Urothelium cell line (cell line): ENCODE measurements at regions not wholly inside any gene's neighbourhood (a gene's known extent, or its start where the extent isn't known, plus 50 kb on each side); places are given as distances from the start of the nearest gene placed in this dataset.

Source experiments
- DNase-seq: peaks from one replicate; pipeline ENCODE4 v3.0.0; 2011; ENCODE audit warnings: low spot score, mixed read lengths
- FAIRE-seq: peaks from 2 replicates; lab custom pipeline; 2011; peaks lifted over from hg19 to GRCh38; lab: Jason Lieb, UNC

- FAIRE-seq (no peak), DNase-seq (no peak)
Measured at GRCh38 chr1:38444770-38445442, 398.3 kb upstream of the POU3F1 start.

- DNase-seq, result peak; percentile 48
- peak; percentile 94 for FAIRE-seq
Measured at GRCh38 chr1:38444311-38444710, 397.7 kb upstream of the POU3F1 start.

GRCh38 chr1:38440402-38440801 lies 393.8 kb upstream of the POU3F1 start:
- FAIRE-seq, result no peak
- DNase-seq, result no peak

- no peak for DNase-seq
Measured at GRCh38 chr1:38436749-38437148, 390.2 kb upstream of the POU3F1 start.

DNA sequence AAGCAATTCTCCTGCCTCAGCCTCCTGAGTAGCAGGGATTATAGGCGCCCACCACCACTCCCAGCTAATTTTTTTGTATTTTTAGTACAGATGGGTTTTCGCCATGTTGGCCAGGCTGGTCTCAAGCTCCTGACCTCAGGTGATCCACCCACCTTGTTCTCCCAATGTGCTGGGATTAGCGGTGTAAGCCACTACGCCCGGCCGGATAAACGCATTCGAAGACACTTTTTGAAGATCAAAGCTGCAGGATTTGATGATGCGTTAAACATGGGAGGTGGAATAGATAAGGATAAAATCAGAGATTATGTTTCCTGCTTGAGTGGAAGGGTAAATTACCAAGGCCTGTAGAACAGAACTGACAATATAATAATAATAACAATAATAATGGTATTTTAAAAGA lies 389.4 kb upstream of the POU3F1 start:
- no peak for FAIRE-seq
- no peak for DNase-seq

More at GRCh38 chr1:38436749-38437148, 390.2 kb upstream of the POU3F1 start:
- no peak for FAIRE-seq

DNA sequence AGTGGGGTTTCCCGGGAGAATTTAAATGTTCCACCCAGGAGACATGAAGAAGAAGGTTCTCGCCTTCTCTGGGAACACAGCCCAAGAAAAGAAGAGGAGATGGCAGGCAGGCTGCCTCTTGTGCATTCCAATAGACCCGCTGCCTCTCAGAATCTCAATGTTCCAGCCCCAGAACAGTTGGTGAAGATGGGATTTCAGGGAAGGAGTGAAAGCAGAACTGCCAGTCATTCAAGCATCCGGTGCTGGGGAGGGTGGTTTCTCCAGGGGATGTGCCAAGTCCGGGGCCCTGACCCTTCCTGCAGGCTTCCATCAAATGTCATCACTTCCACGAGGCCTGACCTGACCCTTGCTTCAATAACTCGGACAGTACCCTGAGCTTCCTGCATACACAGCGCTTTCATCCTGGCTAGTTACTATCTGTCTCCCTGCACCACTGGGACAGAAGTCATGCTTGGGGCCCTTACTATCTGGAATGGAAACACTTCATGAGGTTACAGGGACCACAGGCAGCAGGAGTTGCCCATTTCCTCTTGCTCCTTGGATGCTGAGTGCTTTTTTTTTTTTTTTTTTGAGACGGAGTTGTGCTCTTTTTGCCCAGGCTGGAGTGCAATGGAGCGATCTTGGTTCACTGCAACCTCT lies 386.6 kb upstream of the POU3F1 start:
- FAIRE-seq (no peak), DNase-seq (no peak)

DNA sequence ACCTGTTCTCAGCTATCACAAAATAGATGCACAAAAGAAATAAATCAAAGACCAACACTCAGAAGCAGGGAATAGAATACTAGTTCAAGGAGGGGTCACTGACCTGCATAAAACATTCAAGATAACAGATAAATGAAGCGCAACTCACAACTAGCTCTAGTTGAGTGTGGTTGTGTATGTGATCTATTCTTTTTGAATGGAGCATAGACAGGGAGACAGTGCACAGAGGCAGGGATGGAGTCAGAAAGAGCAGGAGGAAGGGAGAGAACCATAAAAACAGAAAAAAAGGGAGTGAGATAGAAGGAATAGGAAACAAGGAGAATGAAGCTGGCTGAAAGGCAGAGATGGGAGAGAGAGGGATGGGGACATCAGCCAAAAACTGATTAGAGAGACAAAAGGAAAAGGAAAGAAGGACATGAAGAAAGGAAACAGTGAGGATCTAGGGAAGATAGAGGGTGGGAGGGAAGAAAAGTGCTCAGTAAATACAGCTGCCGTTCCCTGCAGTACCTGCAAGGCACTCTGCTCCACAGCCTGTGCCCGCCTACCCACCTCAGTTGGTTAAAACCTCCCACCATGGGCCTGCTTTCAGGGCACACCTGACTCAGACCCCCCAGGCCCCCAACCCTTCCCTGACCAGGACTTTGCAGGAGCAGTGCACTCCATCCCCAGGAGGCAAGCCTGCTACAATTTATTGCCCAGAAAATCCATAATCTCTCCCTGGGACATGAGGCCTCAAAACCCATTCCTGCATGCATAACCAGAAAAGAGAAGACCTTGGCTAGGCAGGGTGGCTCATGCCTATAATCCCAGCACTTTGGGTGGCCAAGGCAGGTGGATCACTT lies 385.2 kb upstream of the POU3F1 start:
- FAIRE-seq (no peak), DNase-seq (no peak)

DNA sequence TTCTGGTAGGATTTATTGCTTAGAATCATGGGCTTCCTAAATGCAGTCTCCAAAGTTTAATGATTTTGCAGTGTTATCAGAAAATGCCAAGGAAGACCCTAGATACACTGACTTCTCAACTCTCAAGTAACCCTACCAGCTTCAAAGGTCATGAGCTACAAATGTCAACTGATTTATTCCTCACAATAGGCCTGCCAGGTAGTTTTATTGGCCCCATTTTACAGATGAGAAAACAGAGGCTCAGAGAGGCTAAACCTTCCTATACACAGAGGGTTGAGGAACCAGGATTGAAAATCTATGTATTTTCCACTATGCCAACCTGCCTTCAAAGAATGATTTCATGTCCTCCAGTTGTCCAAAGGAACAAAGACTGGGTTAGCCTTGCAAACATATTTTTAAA lies 384.4 kb upstream of the POU3F1 start:
- DNase-seq, result no peak
- FAIRE-seq, result no peak

DNA sequence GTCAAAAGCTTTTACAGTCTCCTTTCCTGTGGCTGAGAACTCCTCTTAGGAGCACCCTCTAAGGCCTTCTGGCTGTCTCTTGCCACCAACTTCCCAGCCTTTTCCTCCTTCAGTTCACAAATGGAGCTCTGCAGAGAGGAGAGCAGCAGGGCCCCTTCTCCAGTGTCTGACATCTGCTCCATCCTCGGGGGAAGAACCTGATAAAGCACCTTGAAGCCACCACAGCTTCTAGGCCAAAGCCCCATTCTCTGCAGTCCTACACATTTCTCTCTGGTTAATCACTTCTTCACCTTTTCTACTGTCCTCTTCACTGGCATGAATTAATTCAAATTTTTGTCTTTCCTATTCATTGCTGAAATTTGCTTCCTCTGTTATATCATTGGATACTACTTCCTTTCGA lies 378.1 kb upstream of the POU3F1 start:
- no peak for FAIRE-seq

DNA sequence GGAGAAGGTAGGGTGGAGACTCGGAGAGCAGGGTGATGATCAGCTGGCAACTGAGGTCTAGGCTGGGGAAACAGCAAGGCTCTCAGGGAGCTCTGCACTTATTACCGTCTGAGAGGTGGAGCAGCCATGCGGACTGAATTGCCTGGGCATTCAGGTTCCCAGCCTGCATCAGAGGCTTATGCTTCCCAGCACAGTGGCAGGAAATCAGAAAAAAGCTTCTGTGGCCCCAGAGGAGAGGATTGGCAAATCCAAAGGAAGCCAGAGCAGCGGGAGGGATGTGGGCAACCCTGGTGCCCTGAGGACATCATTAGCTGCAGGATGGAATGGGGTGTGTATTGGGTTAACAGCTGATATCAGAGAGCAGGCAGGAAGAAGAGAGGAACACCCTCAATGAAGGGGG lies 374.1 kb upstream of the POU3F1 start:
- DNase-seq, result no peak
- FAIRE-seq, result no peak

More for the DNA sequence above, 378.1 kb upstream of the POU3F1 start:
- no peak for DNase-seq

DNA sequence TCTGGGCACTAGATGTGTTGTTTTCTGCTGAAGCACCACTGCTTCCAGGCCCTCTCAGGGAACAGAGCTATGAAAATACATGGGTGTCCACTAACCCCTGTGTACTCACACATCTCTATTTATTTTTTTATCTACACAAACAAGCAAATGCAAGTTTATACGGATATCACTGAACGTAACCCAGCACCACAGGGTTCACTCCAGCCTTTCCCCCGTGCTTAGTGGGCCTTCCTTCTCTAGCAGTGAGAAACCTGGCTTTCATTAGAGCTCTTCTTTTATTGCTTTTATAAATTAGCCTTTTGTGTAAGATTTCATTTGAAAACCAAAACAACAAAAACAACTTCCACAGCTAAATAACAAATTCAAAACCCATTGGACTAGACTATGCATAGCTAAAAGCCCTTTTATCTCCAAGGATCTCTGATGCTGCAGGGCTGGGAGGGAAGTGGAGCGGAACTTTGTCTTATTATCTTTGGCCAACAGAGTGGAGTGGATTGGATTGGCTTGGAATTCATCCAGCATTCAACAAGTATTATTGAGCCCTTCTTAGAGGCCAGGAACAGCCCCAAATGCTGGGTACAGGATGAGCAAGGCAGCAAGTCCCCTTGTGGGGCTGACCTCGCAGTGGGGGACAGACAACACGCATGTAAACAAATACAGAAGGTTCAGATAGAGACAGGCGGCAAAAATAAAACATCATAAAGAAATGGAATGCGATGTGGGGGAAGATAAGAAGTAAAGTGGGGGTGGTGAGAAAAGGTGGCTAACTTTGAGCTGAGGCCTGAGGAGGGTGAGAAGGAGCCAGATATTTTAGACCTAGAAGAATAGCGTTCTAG lies 371.8 kb upstream of the POU3F1 start:
- FAIRE-seq (no peak), DNase-seq (no peak)

DNA sequence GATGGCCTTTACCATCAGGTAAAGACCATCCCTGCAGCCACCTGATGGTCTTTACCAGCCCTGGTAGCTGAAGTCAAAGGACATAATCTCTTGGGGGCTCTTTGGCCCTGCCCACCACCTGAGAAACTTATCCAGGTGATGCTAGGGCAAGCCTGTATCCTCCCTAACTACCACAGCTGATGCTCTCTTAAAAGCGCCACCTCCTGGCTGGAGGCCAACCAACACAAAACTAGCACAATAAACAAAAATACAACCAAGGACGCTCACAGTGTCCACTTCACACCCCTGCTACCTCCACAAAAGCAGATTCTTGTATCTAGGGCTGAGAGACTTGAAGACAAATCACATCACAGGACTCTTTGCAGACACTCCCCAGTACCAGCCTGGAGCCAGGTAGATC lies 357.1 kb upstream of the POU3F1 start:
- DNase-seq, result no peak
- FAIRE-seq, result no peak

- FAIRE-seq (no peak), DNase-seq (no peak)
Measured at GRCh38 chr1:38402230-38402815, 355.7 kb upstream of the POU3F1 start.

- FAIRE-seq (no peak), DNase-seq (no peak)
Measured at GRCh38 chr1:38396606-38397005, 350.0 kb upstream of the POU3F1 start.

- DNase-seq, result no peak
- FAIRE-seq, result no peak
Measured at GRCh38 chr1:38394303-38394702, 347.7 kb upstream of the POU3F1 start.

- DNase-seq, result no peak
- FAIRE-seq, result no peak
Measured at GRCh38 chr1:38392861-38393260, 346.3 kb upstream of the POU3F1 start.

- FAIRE-seq (no peak), DNase-seq (no peak)
Measured at GRCh38 chr1:38381256-38381655, 334.7 kb upstream of the POU3F1 start.

GRCh38 chr1:38376577-38376976 lies 330.0 kb upstream of the POU3F1 start:
- FAIRE-seq, result no peak

DNA sequence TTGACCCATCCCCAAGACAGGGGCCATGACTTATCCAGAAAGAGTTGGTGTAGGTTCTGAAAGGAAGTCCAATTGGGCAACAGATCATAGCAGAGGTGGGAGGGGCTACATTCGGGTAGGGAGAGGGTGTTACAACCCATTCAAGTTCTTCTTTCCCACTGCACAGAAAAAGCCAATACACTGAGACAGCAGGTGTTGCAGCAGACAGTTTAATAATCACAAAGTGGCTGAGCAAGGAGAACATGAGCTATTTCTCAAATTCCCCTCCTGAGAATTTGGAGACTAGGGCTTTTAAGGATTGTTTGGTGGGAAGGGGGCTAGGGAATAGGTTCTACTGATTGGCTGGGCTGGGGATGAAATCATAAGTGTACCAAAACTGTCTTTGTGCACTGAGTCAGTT lies 328.4 kb upstream of the POU3F1 start:
- no peak for FAIRE-seq
- no peak for DNase-seq

More at GRCh38 chr1:38376577-38376976, 330.0 kb upstream of the POU3F1 start:
- DNase-seq, result no peak

- FAIRE-seq (no peak), DNase-seq (no peak)
Measured at GRCh38 chr1:38371505-38371844, 324.9 kb upstream of the POU3F1 start.
